ENCODE measurements at regions not wholly inside any gene's neighbourhood (a gene's known extent, or its start where the extent isn't known, plus 50 kb on each side); places are given as distances from the start of the nearest gene placed in this dataset.

- no peaks in the 10 kb centered on the region for H3K9me3 ChIP-seq (ENCODE audit: control insufficient read depth in 2 of 3, insufficient read depth in 1 of 3, low read length in 3 of 3)
- no peaks in the 10 kb centered on the region for H3K36me3 ChIP-seq (ENCODE audit: control insufficient read depth in 2 of 3, insufficient read depth in 3 of 3, low read length in 3 of 3)
- no peak for TF ChIP-seq CTCF (IDR thresholded peaks at IDR 0.05; ENCODE audit: borderline replicate concordance, extremely low read depth, insufficient read depth)
- no peak overlapping the region for H3K9ac ChIP-seq (ENCODE audit: low read length in 3 of 3)
- no peak overlapping the region for H3K4me3 ChIP-seq (ENCODE audit: low read length in 3 of 3)
- DNase-seq, result no peak
- no peak overlapping the region for H3K27ac ChIP-seq (ENCODE audit: low read depth in 2 of 2, low read length in 2 of 2)
- intact Hi-C loops (cut with DNase I), result no loop called here
- H3K4me1 ChIP-seq (ENCODE audit: control insufficient read depth in 2 of 3, insufficient read depth in 2 of 3, low read depth in 1 of 3, low read length in 3 of 3), result no peaks in the 10 kb centered on the region
- no peaks in the 10 kb centered on the region for H3K27me3 ChIP-seq (ENCODE audit: control insufficient read depth, insufficient read depth, low read length)
- no peak for FAIRE-seq
Observed at GRCh38 chr7:79984210-79984609, 150.4 kb upstream of the GNAI1 start.

GRCh38 chr7:79982141-79982770 is 152.4 kb upstream of the GNAI1 start:
- no peak for TF ChIP-seq CTCF (IDR thresholded peaks at IDR 0.05; ENCODE audit: borderline replicate concordance, extremely low read depth, insufficient read depth)
- no peak overlapping the region for H3K9ac ChIP-seq (ENCODE audit: low read length in 3 of 3)
- H3K36me3 ChIP-seq (ENCODE audit: control insufficient read depth in 2 of 3, insufficient read depth in 3 of 3, low read length in 3 of 3), result no peaks in the 10 kb centered on the region
- FAIRE-seq (no peak), DNase-seq (no peak)
- H3K9me3 ChIP-seq (ENCODE audit: control insufficient read depth in 2 of 3, insufficient read depth in 1 of 3, low read length in 3 of 3), result no peaks in the 10 kb centered on the region
- no peak overlapping the region for H3K4me3 ChIP-seq (ENCODE audit: low read length in 3 of 3)
- H3K4me1 ChIP-seq (ENCODE audit: control insufficient read depth in 2 of 3, insufficient read depth in 2 of 3, low read depth in 1 of 3, low read length in 3 of 3), result no peaks in the 10 kb centered on the region
- H3K27ac ChIP-seq (ENCODE audit: low read depth in 2 of 2, low read length in 2 of 2), result no peak overlapping the region
- H3K27me3 ChIP-seq (ENCODE audit: control insufficient read depth, insufficient read depth, low read length), result no peaks in the 10 kb centered on the region
- intact Hi-C loops (cut with DNase I), result no loop called here

GRCh38 chr7:79980376-79980775 is 154.3 kb upstream of the GNAI1 start:
- no peak overlapping the region for H3K27ac ChIP-seq (ENCODE audit: low read depth in 2 of 2, low read length in 2 of 2)
- H3K4me1 ChIP-seq (ENCODE audit: control insufficient read depth in 2 of 3, insufficient read depth in 2 of 3, low read depth in 1 of 3, low read length in 3 of 3), result no peaks in the 10 kb centered on the region
- no peaks in the 10 kb centered on the region for H3K36me3 ChIP-seq (ENCODE audit: control insufficient read depth in 2 of 3, insufficient read depth in 3 of 3, low read length in 3 of 3)
- H3K9ac ChIP-seq (ENCODE audit: low read length in 3 of 3), result no peak overlapping the region
- DNase-seq (no peak), FAIRE-seq (no peak)
- H3K27me3 ChIP-seq (ENCODE audit: control insufficient read depth, insufficient read depth, low read length), result no peaks in the 10 kb centered on the region
- no peak for TF ChIP-seq CTCF (IDR thresholded peaks at IDR 0.05; ENCODE audit: borderline replicate concordance, extremely low read depth, insufficient read depth)
- intact Hi-C loops (cut with DNase I), result no loop called here
- no peaks in the 10 kb centered on the region for H3K9me3 ChIP-seq (ENCODE audit: control insufficient read depth in 2 of 3, insufficient read depth in 1 of 3, low read length in 3 of 3)
- H3K4me3 ChIP-seq (ENCODE audit: low read length in 3 of 3), result no peak overlapping the region

- Histone ChIP-seq H3K36me3 (ENCODE audit: control insufficient read depth in 2 of 3, insufficient read depth in 3 of 3, low read length in 3 of 3) (no peaks in the 10 kb centered on the region), H3K9me3 (ENCODE audit: control insufficient read depth in 2 of 3, insufficient read depth in 1 of 3, low read length in 3 of 3) (no peaks in the 10 kb centered on the region), H3K9ac (ENCODE audit: low read length in 3 of 3) (no peak overlapping the region), H3K27ac (ENCODE audit: low read depth in 2 of 2, low read length in 2 of 2) (no peak overlapping the region), H3K27me3 (ENCODE audit: control insufficient read depth, insufficient read depth, low read length) (no peaks in the 10 kb centered on the region), H3K4me1 (ENCODE audit: control insufficient read depth in 2 of 3, insufficient read depth in 2 of 3, low read depth in 1 of 3, low read length in 3 of 3) (no peaks in the 10 kb centered on the region), H3K4me3 (ENCODE audit: low read length in 3 of 3) (no peak overlapping the region)
- FAIRE-seq (no peak), DNase-seq (no peak)
- TF ChIP-seq CTCF (IDR thresholded peaks at IDR 0.05; ENCODE audit: borderline replicate concordance, extremely low read depth, insufficient read depth), result no peak
- intact Hi-C loops (cut with DNase I), result no loop called here
Observed at GRCh38 chr7:79979437-79979836, 155.2 kb upstream of the GNAI1 start.
